Urinary bladder (tissue), 3 donors: ENCODE measurements at regions not wholly inside any gene's neighbourhood (a gene's known extent, or its start where the extent isn't known, plus 50 kb on each side); places are given as distances from the start of the nearest gene placed in this dataset.

Experiments used
- DNase-seq: peaks from one replicate; pipeline ENCODE4 v3.0.0-alpha.2; 2015; ENCODE audit errors: extremely low spot score
- H3K27ac ChIP-seq: one replicate; pipeline ENCODE4 v1.5.1; 2013; ENCODE audit warnings: low read depth, mild to moderate bottlenecking, moderate library complexity
- H3K36me3 ChIP-seq: one replicate; pipeline ENCODE4 v1.6.1; 2013; ENCODE audit warnings: mild to moderate bottlenecking, moderate library complexity; ENCODE audit not compliant: insufficient read depth
- H3K4me1 ChIP-seq: one replicate; pipeline ENCODE4 v1.6.1; 2013; ENCODE audit warnings: mild to moderate bottlenecking, moderate library complexity; ENCODE audit not compliant: insufficient read depth
- H3K4me3 ChIP-seq: one replicate; pipeline ENCODE4 v1.5.1; 2013; ENCODE audit warnings: low read depth, low read length
- WGBS: extraction: QIAGEN DNeasy Blood & Tissue Kit; methylation state at CpG from one replicate; pipeline ENCODE4 v1.1.7; 2013; 5-methylcytosine and 5-hydroxymethylcytosine counted together
- donor health status: healthy with polysubstance abuse.
- donor health status: healthy.

DNA sequence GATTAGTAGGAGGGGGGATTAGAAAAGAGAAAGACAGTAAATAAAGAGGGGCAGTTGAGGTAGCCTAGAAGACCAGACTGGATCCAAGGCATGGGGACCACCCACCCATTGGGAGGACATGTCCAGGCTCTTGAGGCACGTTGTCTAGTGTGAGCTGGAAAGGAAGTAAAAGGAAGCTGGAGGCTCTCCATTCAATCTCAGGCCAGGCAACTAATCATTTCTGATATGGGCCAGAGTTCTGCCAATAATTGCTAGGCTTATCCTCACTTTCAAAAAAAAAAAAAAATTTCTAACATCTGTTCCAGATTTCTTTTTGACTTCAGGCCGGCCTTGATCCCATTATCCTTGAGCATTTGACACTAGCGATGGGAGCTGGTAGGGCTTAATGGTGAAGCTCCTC, 476.1 kb downstream of the SOX6 start:
- Histone ChIP-seq H3K4me3 (no peak overlapping the region), H3K27ac (no peak overlapping the region), H3K36me3 (no peaks in the 10 kb centered on the region), H3K4me1 (no peaks in the 10 kb centered on the region)
- no peak for DNase-seq
- 87% methylated on average over 3 of the region's 3 CpGs for WGBS

DNA sequence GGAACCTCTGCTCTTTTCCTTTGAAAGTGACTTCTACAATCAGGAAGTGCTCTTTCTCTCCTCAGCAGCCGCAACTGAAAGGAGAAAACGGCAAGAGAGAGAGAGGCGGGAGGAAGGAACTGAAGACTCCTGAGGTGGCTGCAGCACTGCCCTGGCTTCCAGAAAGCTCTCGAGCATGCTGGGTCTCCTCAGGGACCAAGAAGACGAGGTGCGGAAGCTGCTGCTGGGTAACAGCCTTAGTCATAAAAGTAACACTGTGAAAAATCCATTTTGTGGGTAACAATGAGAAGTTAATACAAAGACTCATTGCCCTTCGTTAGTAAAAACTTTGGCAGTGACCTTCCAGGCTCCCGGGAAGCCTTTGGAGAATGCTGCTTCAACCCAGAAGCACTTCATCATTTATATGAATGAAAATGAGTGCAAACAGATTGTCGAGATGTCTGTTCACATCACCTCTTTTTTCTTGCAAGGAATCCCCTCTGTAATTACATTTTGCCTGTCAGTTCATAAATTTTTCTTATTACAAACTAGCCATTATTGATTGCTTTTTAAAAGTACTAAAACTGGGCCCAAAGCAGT, 473.4 kb downstream of the SOX6 start:
- no peaks in the 10 kb centered on the region for H3K4me1 ChIP-seq
- no peak for DNase-seq
- no peak overlapping the region for H3K4me3 ChIP-seq
- WGBS, result 72% methylated on average over 9 of the region's 9 CpGs
- H3K27ac ChIP-seq, result no peak overlapping the region
- H3K36me3 ChIP-seq, result no peaks in the 10 kb centered on the region

GRCh38 chr11:15883455-15883920, 472.9 kb downstream of the SOX6 start:
- 35% methylated on average over 7 of the region's 7 CpGs for WGBS
- H3K4me1 ChIP-seq, result no peaks in the 10 kb centered on the region
- no peak overlapping the region for H3K4me3 ChIP-seq
- no peaks in the 10 kb centered on the region for H3K36me3 ChIP-seq
- H3K27ac ChIP-seq, result no peak overlapping the region
- DNase-seq, result no peak

DNA sequence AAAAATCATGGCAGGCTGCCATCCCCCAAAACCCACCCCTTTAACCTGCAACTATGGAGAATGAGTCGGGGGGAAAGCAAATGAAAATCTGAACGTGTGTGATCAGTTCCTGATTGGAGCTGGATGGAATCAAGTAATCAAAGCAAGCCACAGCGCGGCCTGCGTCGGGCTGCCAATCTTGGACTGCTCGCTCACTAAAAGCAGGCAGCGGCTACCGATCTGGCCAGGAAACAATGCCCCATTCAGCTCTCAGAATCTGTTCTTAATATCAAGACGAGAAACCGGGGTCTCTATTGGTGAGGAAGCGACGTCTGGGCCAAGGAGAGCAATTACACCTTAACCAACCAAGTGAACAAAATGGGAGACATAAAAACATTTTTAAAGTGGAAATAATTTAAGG, 472.2 kb downstream of the SOX6 start:
- WGBS, result 66% methylated on average over 13 of the region's 13 CpGs
- Histone ChIP-seq H3K4me1 (no peaks in the 10 kb centered on the region), H3K36me3 (no peaks in the 10 kb centered on the region), H3K27ac (peak overlapping the region; percentile 15), H3K4me3 (no peak overlapping the region)
- no peak for DNase-seq

- no peaks in the 10 kb centered on the region for H3K4me1 ChIP-seq
- H3K4me3 ChIP-seq, result no peak overlapping the region
- H3K36me3 ChIP-seq, result no peaks in the 10 kb centered on the region
- DNase-seq, result no peak
- H3K27ac ChIP-seq, result peak overlapping the region; percentile 39
- WGBS, result 46% methylated on average over 6 of the region's 6 CpGs
Observed at GRCh38 chr11:15884777-15885540, 471.4 kb downstream of the SOX6 start.

GRCh38 chr11:15885854-15886253, 470.5 kb downstream of the SOX6 start:
- no peak overlapping the region for H3K27ac ChIP-seq
- DNase-seq, result no peak
- H3K4me3 ChIP-seq, result no peak overlapping the region
- no peaks in the 10 kb centered on the region for H3K4me1 ChIP-seq
- no peaks in the 10 kb centered on the region for H3K36me3 ChIP-seq
- 93% methylated on average over 5 of the region's 5 CpGs for WGBS

DNA sequence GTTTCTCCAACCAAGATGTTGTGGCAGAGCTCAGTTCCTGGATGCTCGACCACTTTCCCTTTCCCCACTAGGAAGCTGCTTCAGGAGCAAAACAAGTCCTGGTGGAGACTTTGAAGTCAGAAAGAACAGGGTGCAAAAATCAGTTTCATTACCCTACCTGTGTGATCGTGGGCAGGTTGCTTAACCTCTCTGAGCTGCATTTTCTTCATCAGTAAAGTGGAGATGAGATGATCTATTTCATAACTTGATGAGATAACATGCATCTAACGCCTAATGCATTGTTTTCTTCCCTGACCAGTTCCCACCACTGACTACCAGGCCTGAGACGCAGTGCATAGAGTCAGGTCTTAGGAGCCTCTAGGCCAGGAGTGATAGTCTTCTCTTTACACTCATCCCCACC, 470.0 kb downstream of the SOX6 start:
- Histone ChIP-seq H3K36me3 (no peaks in the 10 kb centered on the region), H3K27ac (no peak overlapping the region), H3K4me1 (no peaks in the 10 kb centered on the region), H3K4me3 (no peak overlapping the region)
- WGBS, result 93% methylated on average over 4 of the region's 4 CpGs
- no peak for DNase-seq

DNA sequence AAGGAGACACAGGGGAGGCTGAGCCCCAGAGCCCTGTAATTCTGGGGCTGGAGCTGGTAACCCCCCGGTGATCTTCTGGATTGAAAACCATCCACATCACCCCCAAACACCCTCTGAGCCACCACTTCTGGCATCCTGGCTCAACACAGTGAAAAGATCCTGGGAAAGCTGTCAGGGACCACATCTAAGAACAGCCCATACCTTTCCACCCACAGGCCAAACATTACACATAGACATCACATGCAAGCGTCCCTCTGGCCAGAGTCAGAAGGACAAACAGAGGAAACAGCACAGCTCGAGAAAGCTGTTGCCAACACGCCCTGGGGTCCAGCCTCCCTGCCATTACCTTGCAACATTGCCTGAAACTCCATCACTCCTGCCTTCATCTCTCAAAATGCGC, 469.5 kb downstream of the SOX6 start:
- H3K4me3 ChIP-seq, result no peak overlapping the region
- H3K27ac ChIP-seq, result no peak overlapping the region
- no peak for DNase-seq
- no peaks in the 10 kb centered on the region for H3K4me1 ChIP-seq
- H3K36me3 ChIP-seq, result no peaks in the 10 kb centered on the region
- 95% methylated on average over 5 of the region's 5 CpGs for WGBS

DNA sequence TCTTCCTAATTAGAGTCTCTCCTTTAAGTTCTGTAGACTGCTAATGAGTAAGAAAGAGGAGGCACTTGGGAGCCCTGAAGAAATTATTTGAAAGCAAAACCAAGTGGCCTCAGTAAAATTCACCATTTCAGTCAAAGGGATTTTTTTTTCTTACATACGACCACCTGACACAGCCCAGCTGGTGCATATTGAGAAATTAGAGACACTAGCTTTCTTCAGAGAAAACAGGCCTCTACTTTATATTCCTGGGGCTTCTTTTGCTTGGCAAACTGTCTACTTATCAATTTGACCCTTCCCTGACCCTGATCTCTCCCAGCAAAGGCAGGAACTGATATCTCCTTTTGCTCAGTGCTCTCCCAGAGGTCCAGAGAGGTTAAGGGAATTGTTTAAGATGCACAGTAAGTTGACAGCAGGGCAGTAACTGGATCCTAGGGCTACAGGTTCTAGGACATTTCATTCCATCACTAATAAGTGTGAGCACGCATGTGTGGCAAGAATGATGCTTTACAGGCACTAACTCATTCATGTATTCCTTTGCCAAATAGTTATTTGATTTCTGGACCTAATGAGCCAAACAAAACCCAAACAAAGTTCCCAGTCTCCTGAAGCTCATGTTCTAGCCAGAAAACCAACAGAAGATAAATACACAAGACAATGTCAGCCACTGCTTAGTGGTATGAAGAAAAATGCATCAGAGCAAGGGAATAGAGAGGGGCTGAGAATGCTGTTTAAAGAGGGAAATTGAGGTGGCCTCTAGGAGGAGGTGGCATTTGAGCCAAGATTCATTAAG, 467.6 kb downstream of the SOX6 start:
- Histone ChIP-seq H3K4me1 (no peaks in the 10 kb centered on the region), H3K27ac (no peak overlapping the region), H3K4me3 (no peak overlapping the region), H3K36me3 (no peaks in the 10 kb centered on the region)
- WGBS, result 71% methylated on average over 2 of the region's 2 CpGs
- no peak for DNase-seq

GRCh38 chr11:15889363-15890030, 466.8 kb downstream of the SOX6 start:
- Histone ChIP-seq H3K36me3 (no peaks in the 10 kb centered on the region), H3K4me1 (no peaks in the 10 kb centered on the region), H3K27ac (no peak overlapping the region), H3K4me3 (no peak overlapping the region)
- WGBS, result 63% methylated on average over 2 of the region's 2 CpGs
- DNase-seq, result no peak

- Histone ChIP-seq H3K4me3 (no peak overlapping the region), H3K4me1 (no peaks in the 10 kb centered on the region), H3K36me3 (no peaks in the 10 kb centered on the region), H3K27ac (no peak overlapping the region)
- WGBS, result 43% methylated on average over 9 of the region's 9 CpGs
- no peak for DNase-seq
Observed at GRCh38 chr11:15890031-15890713, 466.2 kb downstream of the SOX6 start.

DNA sequence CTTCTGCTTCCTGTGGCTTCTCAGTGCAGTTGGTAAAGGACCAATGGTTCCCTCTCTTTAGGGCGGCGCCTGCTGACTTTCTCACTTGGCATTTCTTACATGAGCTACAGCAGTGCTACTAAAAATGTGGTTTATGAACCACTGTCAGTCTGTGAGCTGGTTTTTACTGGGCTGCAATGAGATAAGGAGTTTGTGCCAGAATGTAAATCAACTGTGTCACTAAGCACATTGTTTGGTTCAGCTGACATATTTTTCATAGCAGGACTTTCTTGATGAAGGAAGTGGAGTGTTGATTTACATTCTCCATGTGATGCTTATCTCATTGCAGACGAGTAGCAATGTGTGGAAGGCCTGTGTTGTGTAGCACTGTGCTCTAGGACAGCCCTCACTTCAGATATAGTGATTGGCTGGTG, 463.3 kb downstream of the SOX6 start:
- Histone ChIP-seq H3K27ac (no peak overlapping the region), H3K36me3 (no peaks in the 10 kb centered on the region), H3K4me1 (no peaks in the 10 kb centered on the region), H3K4me3 (no peak overlapping the region)
- WGBS, result 28% methylated on average over 3 of the region's 3 CpGs
- no peak for DNase-seq

DNA sequence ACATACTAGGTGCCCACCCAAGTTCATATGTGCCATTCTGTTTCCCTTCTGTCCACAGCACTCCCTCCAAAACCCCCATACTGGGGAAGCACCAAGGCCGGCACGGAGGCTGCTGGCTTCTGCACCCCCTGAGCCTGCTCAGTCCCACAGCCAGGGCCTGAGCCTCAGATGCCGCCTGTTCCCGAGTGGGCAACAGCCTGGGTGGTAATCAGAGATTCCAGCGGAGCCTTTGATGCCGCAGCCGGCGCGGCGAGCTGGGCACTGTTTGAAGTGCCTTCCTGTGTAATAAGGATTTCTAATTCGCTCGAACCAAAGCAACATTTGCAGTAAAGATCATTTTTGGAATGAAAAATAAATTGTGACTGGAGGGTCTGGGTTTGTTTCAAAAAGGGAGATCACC, 460.3 kb downstream of the SOX6 start:
- Histone ChIP-seq H3K4me1 (no peaks in the 10 kb centered on the region), H3K27ac (no peak overlapping the region), H3K36me3 (no peaks in the 10 kb centered on the region), H3K4me3 (no peak overlapping the region)
- no peak for DNase-seq
- WGBS, result 98% methylated on average over 12 of the region's 12 CpGs
